ENCODE measurements at regions not wholly inside any gene's neighbourhood (a gene's known extent, or its start where the extent isn't known, plus 50 kb on each side); places are given as distances from the start of the nearest gene placed in this dataset.

DNA sequence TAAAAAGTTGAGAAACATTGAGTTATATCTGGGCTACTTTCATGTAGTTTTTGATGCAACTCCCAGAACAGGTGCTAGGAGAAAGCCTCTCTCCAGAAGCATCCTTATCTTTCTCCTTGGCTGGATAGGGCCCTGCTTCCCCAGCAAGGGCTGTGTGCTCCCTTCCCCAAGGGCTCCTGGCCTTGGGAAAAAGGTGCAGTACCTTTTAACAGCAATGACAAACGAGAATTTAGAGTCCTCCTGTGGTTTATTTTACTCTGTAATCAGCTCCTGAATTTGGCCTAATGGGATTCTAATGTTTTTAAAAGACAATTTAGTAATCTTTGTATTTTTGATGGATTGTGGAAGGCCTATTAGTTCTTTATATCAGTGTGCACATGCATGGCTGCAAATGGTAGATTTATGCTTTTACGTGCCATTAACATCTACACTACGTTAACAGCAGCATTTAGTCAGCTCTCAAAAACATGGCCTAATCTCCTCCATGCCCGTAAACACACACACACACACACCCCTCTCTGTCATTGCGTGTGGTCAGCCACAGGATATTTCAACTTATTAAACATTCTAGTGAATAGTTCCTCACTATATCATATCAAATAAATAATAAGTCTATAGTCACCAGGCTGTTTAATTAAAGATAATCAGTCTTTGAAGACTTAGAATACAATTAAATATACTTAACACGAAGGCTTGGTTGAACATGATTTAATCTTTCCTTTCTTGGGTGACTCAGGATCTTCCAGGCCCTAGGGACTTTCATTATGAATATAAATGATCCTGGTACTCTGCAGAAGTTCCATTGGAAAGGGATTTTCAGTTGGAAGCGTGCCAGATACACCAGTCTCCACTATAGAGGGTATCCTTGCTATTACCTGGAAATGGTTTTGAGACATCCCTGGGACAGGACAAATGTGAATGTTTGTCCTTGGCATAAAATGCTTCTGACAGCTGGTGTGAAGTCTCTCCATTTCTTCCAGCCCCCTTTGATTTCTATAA, 181.4 kb upstream of the PWP1 start:
- TF ChIP-seq, protein P1, sequence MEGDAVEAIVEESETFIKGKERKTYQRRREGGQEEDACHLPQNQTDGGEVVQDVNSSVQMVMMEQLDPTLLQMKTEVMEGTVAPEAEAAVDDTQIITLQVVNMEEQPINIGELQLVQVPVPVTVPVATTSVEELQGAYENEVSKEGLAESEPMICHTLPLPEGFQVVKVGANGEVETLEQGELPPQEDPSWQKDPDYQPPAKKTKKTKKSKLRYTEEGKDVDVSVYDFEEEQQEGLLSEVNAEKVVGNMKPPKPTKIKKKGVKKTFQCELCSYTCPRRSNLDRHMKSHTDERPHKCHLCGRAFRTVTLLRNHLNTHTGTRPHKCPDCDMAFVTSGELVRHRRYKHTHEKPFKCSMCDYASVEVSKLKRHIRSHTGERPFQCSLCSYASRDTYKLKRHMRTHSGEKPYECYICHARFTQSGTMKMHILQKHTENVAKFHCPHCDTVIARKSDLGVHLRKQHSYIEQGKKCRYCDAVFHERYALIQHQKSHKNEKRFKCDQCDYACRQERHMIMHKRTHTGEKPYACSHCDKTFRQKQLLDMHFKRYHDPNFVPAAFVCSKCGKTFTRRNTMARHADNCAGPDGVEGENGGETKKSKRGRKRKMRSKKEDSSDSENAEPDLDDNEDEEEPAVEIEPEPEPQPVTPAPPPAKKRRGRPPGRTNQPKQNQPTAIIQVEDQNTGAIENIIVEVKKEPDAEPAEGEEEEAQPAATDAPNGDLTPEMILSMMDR (IDR thresholded peaks at IDR 0.05; ENCODE audit: unreplicated experiment in 3 of 3) = no peak
- no peak overlapping the region for H3K27ac Mint-ChIP-seq
- no peak overlapping the region for H3K4me3 Mint-ChIP-seq
- H3K9me3 Mint-ChIP-seq = no peaks in the 10 kb centered on the region
- peaks cover 14% of the 10 kb centered on the region for H3K27me3 Mint-ChIP-seq (ENCODE audit: low read depth)
- H3K4me1 Mint-ChIP-seq = no peaks in the 10 kb centered on the region
- no peaks in the 10 kb centered on the region for H3K36me3 Mint-ChIP-seq (ENCODE audit: low read depth)

DNA sequence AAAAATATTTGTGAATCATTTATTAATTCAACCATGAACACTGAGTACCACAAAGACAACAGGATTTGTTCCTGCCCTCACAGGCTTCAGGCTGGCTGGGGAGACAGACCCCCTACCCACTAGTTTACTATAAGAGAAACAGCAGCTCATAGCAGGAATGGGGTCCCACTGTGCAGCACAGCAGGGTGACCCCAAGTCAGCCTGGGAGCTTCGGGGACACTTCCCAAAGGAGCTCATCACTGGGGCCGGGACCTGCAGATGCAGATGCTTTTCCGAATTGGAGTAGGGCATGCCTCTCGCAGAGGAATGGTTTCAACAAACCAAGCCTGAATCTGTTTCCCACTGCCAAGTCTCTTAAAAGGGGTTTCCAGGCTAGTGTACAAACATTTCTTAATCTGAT, 176.2 kb upstream of the PWP1 start:
- H3K4me3 Mint-ChIP-seq = no peak overlapping the region
- no peaks in the 10 kb centered on the region for H3K9me3 Mint-ChIP-seq
- H3K27me3 Mint-ChIP-seq (ENCODE audit: low read depth) = peaks cover 4% of the 10 kb centered on the region
- TF ChIP-seq, protein P1 (IDR thresholded peaks at IDR 0.05; ENCODE audit: unreplicated experiment in 3 of 3) = no peak
- H3K4me1 Mint-ChIP-seq = peaks cover 7% of the 10 kb centered on the region
- no peak overlapping the region for H3K27ac Mint-ChIP-seq
- no peaks in the 10 kb centered on the region for H3K36me3 Mint-ChIP-seq (ENCODE audit: low read depth)

- Mint-ChIP-seq H3K4me3 (no peak overlapping the region), H3K4me1 (peaks cover 7% of the 10 kb centered on the region), H3K27me3 (ENCODE audit: low read depth) (peaks cover 4% of the 10 kb centered on the region), H3K27ac (no peak overlapping the region), H3K36me3 (ENCODE audit: low read depth) (no peaks in the 10 kb centered on the region), H3K9me3 (no peaks in the 10 kb centered on the region)
- TF ChIP-seq, protein P1 (IDR thresholded peaks at IDR 0.05; ENCODE audit: unreplicated experiment in 3 of 3) = no peak
These were observed 175.4 kb upstream of the PWP1 start for GRCh38 chr12:107510211-107510610.

- peaks cover 4% of the 10 kb centered on the region for H3K27me3 Mint-ChIP-seq (ENCODE audit: low read depth)
- TF ChIP-seq, protein P1 (IDR thresholded peaks at IDR 0.05; ENCODE audit: unreplicated experiment in 3 of 3) = no peak
- peak overlapping the region in 1 of 3 experiments; percentile 17 for H3K27ac Mint-ChIP-seq
- no peaks in the 10 kb centered on the region for H3K36me3 Mint-ChIP-seq (ENCODE audit: low read depth)
- peaks cover 7% of the 10 kb centered on the region for H3K4me1 Mint-ChIP-seq
- H3K9me3 Mint-ChIP-seq = no peaks in the 10 kb centered on the region
- no peak overlapping the region for H3K4me3 Mint-ChIP-seq
These were observed 174.3 kb upstream of the PWP1 start for GRCh38 chr12:107511292-107511691.

DNA sequence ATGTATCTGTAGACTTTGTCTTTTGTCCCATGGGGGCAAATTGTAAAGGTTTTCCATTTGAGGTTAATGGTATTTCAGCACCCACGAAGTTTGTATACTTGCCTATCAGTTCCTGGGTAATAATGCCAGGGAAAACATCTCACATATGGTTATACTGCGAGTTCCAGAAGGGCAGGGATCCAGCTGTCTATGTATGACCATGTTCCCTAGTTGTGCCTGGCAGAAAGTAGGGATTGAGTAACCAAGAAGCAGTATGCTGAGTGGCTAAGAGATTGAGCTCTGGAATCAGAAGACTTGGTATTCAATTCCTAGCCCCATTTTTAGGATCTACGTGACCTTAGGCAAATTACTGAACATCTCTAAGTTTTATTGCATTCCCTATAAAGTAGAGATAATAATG, 173.2 kb upstream of the PWP1 start:
- H3K4me1 Mint-ChIP-seq = peaks cover 7% of the 10 kb centered on the region
- H3K27ac Mint-ChIP-seq = no peak overlapping the region
- H3K27me3 Mint-ChIP-seq (ENCODE audit: low read depth) = peaks cover 4% of the 10 kb centered on the region
- no peaks in the 10 kb centered on the region for H3K9me3 Mint-ChIP-seq
- TF ChIP-seq, protein P1 (IDR thresholded peaks at IDR 0.05; ENCODE audit: unreplicated experiment in 3 of 3) = no peak
- no peak overlapping the region for H3K4me3 Mint-ChIP-seq
- H3K36me3 Mint-ChIP-seq (ENCODE audit: low read depth) = no peaks in the 10 kb centered on the region

GRCh38 chr12:107513184-107513583, 172.4 kb upstream of the PWP1 start:
- Mint-ChIP-seq H3K27ac (no peak overlapping the region), H3K36me3 (ENCODE audit: low read depth) (no peaks in the 10 kb centered on the region), H3K4me1 (peaks cover 7% of the 10 kb centered on the region), H3K27me3 (ENCODE audit: low read depth) (no peaks in the 10 kb centered on the region), H3K4me3 (no peak overlapping the region), H3K9me3 (no peaks in the 10 kb centered on the region)
- TF ChIP-seq, protein P1 (IDR thresholded peaks at IDR 0.05; ENCODE audit: unreplicated experiment in 3 of 3) = no peak
